Neural progenitor cell (in vitro differentiated cells): ENCODE measurements at regions not wholly inside any gene's neighbourhood (a gene's known extent, or its start where the extent isn't known, plus 50 kb on each side); places are given as distances from the start of the nearest gene placed in this dataset.

Experiments used
- EZH2 ChIP-seq: fragments of 200-600 bp; sonication (generic); IDR thresholded peaks from 2 replicates; pipeline ENCODE4 v1.6.1; 2017; ENCODE audit warnings: antibody characterized with exemption, mild to moderate bottlenecking, moderate library complexity
- TF ChIP-seq, protein P1 (sequence below): fragments of 200-600 bp; sonication (generic); IDR thresholded peaks from 2 replicates; pipeline ENCODE4 v1.5.1; 2017; ENCODE audit warnings: antibody characterized with exemption, mild to moderate bottlenecking

DNA sequence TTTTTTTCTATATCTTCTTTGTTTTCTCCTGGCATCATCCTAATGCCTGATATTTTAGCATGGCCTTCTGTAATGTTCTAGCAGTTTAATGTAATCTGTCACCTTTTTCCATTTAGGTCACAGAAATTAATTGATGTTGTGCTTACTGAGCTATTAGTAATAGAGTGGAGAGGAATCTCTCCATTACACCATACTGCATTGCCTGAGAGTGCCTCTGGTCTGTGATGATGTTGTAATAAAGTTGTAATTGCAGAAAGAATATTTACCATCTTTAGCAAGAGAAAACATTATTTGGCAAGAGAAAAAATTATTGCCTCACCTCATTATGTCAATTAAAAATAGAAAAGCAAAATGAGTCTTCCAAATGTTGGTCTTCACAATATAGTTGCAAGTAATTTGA lies 213.2 kb downstream of the KCNJ3 start:
- TF ChIP-seq, protein P1, sequence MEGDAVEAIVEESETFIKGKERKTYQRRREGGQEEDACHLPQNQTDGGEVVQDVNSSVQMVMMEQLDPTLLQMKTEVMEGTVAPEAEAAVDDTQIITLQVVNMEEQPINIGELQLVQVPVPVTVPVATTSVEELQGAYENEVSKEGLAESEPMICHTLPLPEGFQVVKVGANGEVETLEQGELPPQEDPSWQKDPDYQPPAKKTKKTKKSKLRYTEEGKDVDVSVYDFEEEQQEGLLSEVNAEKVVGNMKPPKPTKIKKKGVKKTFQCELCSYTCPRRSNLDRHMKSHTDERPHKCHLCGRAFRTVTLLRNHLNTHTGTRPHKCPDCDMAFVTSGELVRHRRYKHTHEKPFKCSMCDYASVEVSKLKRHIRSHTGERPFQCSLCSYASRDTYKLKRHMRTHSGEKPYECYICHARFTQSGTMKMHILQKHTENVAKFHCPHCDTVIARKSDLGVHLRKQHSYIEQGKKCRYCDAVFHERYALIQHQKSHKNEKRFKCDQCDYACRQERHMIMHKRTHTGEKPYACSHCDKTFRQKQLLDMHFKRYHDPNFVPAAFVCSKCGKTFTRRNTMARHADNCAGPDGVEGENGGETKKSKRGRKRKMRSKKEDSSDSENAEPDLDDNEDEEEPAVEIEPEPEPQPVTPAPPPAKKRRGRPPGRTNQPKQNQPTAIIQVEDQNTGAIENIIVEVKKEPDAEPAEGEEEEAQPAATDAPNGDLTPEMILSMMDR, result no peak
- no peak for TF ChIP-seq EZH2
